ENCODE measurements at regions not wholly inside any gene's neighbourhood (a gene's known extent, or its start where the extent isn't known, plus 50 kb on each side); places are given as distances from the start of the nearest gene placed in this dataset.
"Not testable (repeated sequence)": the region's sequence is repeated elsewhere in the genome, so short reads cannot be mapped to it uniquely, and the experiment has no call there.

DNA sequence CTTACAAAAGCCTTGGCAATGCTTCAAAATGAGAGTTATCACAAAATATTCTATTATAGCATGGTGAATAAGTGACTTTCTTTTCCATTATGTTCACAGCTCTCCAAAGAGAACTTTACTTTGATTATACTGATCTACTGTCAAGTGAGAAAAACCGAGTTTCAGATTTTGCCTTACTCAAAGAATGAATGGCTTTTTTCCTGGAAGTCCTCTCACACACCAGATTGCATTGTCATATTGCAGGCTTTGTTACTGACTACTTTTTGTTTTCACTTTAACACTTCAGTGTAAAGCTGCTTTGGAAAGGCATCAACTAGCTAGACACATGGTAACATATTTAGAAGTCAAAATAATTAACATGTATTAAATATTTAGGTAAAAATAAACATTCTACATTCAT lies 765.2 kb upstream of the NUDT12 start:
- in situ Hi-C loops (cut with HindIII; ENCODE audit: low pct_ligation_motif_present, low sequenced_read_pairs): no loop called here
- Histone ChIP-seq H3K4me3 (ENCODE audit: low read depth, low read length) (no peak overlapping the region), H3K36me3 (replicated peaks) (no peaks in the 10 kb centered on the region), H3K27me3 (replicated peaks) (no peaks in the 10 kb centered on the region), H3K27ac (no peak overlapping the region)
- no peak for DNase-seq
- TF ChIP-seq, protein P1, sequence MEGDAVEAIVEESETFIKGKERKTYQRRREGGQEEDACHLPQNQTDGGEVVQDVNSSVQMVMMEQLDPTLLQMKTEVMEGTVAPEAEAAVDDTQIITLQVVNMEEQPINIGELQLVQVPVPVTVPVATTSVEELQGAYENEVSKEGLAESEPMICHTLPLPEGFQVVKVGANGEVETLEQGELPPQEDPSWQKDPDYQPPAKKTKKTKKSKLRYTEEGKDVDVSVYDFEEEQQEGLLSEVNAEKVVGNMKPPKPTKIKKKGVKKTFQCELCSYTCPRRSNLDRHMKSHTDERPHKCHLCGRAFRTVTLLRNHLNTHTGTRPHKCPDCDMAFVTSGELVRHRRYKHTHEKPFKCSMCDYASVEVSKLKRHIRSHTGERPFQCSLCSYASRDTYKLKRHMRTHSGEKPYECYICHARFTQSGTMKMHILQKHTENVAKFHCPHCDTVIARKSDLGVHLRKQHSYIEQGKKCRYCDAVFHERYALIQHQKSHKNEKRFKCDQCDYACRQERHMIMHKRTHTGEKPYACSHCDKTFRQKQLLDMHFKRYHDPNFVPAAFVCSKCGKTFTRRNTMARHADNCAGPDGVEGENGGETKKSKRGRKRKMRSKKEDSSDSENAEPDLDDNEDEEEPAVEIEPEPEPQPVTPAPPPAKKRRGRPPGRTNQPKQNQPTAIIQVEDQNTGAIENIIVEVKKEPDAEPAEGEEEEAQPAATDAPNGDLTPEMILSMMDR (IDR thresholded peaks at IDR 0.05; ENCODE audit: low read depth, low read length, missing control alignments): no peak

DNA sequence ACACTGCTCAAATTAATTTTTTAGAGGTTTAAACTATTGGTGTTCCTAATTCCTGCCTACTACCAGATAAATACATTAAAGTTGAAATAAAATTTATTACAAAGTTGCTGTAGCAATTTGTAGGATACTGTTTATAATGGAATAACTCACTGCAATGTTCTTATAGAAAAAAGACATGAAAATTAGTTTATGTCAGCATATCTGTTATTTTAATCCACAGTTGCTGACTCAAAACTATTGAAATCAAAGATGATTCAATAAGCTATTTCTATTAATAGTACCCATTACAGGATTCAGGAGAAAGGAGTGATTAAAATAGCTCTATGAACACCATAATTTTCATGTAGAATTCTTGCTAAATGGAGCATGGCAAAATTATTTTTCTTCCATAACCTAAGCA lies 764.4 kb upstream of the NUDT12 start:
- DNase-seq: no peak
- in situ Hi-C loops (cut with HindIII; ENCODE audit: low pct_ligation_motif_present, low sequenced_read_pairs): no loop called here
- Histone ChIP-seq H3K4me3 (ENCODE audit: low read depth, low read length) (no peak overlapping the region), H3K36me3 (replicated peaks) (no peaks in the 10 kb centered on the region), H3K27me3 (replicated peaks) (no peaks in the 10 kb centered on the region), H3K27ac (no peak overlapping the region)
- TF ChIP-seq, protein P1 (IDR thresholded peaks at IDR 0.05; ENCODE audit: low read depth, low read length, missing control alignments): no peak

DNA sequence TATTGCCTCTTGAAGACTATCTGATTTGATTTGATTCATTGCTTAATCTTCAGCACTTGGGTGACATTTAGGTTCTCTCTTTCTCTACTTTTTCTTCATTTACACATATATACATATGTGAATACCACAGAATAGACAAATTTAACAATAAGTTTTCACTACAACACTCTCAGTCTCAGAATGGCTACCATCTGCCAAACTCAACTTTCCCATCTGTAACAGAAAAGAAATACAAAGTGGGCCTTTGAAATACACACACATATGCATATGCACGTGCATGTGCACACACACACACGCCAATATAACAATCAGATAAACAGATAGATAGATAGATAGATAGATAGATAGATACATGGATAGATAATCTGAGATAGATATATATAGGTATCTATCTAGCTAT lies 762.8 kb upstream of the NUDT12 start:
- in situ Hi-C loops (cut with HindIII; ENCODE audit: low pct_ligation_motif_present, low sequenced_read_pairs): no loop called here

DNA sequence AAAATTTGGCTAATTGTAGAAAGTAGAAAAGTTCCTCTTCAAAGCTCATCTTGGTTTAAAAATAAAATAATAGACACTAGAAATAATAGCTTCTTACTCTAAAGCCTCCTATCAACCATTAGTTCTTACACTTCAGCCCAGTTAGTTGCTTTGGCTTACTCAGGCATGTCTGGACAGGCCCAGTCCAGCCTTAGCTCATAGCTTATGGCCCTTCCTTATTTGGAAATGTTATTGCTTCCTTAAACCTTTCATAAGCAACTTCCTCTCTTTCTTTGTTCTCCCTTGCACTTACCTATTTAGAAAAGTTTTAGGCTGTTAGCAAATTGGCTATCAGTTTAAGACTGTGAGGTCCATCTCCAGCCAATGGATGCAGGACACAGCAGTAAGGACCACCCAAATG lies 754.1 kb upstream of the NUDT12 start:
- in situ Hi-C loops (cut with HindIII; ENCODE audit: low pct_ligation_motif_present, low sequenced_read_pairs); H3K27me3 ChIP-seq (replicated peaks); H3K27ac ChIP-seq: not testable (repeated sequence)

More for the DNA sequence above, 762.8 kb upstream of the NUDT12 start:
- DNase-seq: no peak
- Histone ChIP-seq H3K27me3 (replicated peaks) (no peaks in the 10 kb centered on the region), H3K27ac (no peak overlapping the region), H3K36me3 (replicated peaks) (no peaks in the 10 kb centered on the region), H3K4me3 (ENCODE audit: low read depth, low read length) (no peak overlapping the region)
- TF ChIP-seq, protein P1 (IDR thresholded peaks at IDR 0.05; ENCODE audit: low read depth, low read length, missing control alignments): no peak

DNA sequence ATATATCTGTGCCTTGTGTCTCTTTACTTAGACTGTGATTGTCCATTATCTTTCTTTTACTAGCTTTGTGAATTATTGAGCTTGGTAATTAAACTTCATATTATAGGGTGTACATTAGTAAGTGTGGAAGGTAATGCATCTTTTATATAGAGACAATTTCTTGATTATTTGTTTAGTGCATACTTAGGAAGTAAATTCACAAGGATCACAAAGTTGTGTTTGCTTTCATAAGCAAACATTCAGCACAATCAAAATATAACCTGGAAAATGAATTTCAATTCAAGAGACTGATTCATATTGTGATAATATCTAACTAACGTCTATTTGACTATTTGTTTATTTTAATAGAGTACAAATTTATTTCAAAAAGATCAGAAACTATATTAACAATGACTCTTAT lies 749.9 kb upstream of the NUDT12 start:
- no peak for DNase-seq
- H3K27me3 ChIP-seq (replicated peaks): no peaks in the 10 kb centered on the region
- H3K36me3 ChIP-seq (replicated peaks): no peaks in the 10 kb centered on the region
- H3K27ac ChIP-seq: no peak overlapping the region
- H3K4me3 ChIP-seq (ENCODE audit: low read depth, low read length): no peak overlapping the region
- in situ Hi-C loops (cut with HindIII; ENCODE audit: low pct_ligation_motif_present, low sequenced_read_pairs): no loop called here
- TF ChIP-seq, protein P1 (IDR thresholded peaks at IDR 0.05; ENCODE audit: low read depth, low read length, missing control alignments): no peak

More for the DNA sequence above, 754.1 kb upstream of the NUDT12 start:
- not testable (repeated sequence) for H3K4me3 ChIP-seq (ENCODE audit: low read depth, low read length); DNase-seq; H3K36me3 ChIP-seq (replicated peaks)

DNA sequence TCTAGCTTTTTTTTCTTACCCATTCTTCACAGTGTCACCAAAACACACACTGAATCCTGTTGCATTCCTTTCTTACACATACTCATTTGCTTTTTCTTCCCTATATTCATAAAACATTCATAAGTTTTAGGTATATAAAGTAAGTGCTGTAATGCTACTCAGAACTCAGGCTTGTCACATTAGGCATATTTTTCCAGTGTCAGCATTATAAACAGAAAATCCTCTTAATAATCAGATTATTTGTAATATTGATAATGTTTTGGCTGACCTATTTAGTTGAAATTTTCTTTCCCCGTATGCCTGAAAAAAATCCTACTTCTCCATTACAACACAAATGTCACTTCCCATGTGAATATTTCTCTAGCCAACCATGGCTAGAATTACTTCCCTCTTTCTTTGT lies 743.0 kb upstream of the NUDT12 start:
- no peaks in the 10 kb centered on the region for H3K36me3 ChIP-seq (replicated peaks)
- no peaks in the 10 kb centered on the region for H3K27me3 ChIP-seq (replicated peaks)
- TF ChIP-seq, protein P1 (IDR thresholded peaks at IDR 0.05; ENCODE audit: low read depth, low read length, missing control alignments): no peak
- no peak overlapping the region for H3K4me3 ChIP-seq (ENCODE audit: low read depth, low read length)
- no peak for DNase-seq
- no peak overlapping the region for H3K27ac ChIP-seq
- in situ Hi-C loops (cut with HindIII; ENCODE audit: low pct_ligation_motif_present, low sequenced_read_pairs): no loop called here
